Body of pancreas (tissue), 4 donors: ENCODE measurements at regions not wholly inside any gene's neighbourhood (a gene's known extent, or its start where the extent isn't known, plus 50 kb on each side); places are given as distances from the start of the nearest gene placed in this dataset.

Experiments
- CTCF ChIP-seq, 7 experiments: fragments of 450-650 bp in 4 of 7; fragments of 200-600 bp in 3 of 7; sonication (generic) in 3 of 7; IDR thresholded peaks; one replicate each; pipeline ENCODE4 v1.5.1; 2016 to 2019; ENCODE audit warnings: antibody characterized with exemption in 7 of 7
- POLR2A ChIP-seq, 3 donors: fragments of 450-650 bp; IDR thresholded peaks; one replicate each; pipeline ENCODE4 v1.6.1; 2016; ENCODE audit warnings: antibody characterized with exemption in 3 of 3, mild to moderate bottlenecking in 2 of 3

- TF ChIP-seq CTCF (IDR thresholded peaks at IDR 0.05) (no peak), POLR2A (IDR thresholded peaks at IDR 0.05) (no peak)
Observed at GRCh38 chr1:192920412-192920811, 111.6 kb downstream of the RGS2 start.
